WTC11 (cell line): ENCODE measurements at regions not wholly inside any gene's neighbourhood (a gene's known extent, or its start where the extent isn't known, plus 50 kb on each side); places are given as distances from the start of the nearest gene placed in this dataset.

Experiments
- ATAC-seq: fragments of 200-7000 bp; cut with Tn5 transposase; 2 replicates; pipeline ENCODE4 v1.10.0; 2021; ENCODE audit warnings: mild to moderate bottlenecking, moderate library complexity
- CTCF ChIA-PET: fragments of 300-600 bp; sonication (Branson Sonifier 250); formaldehyde crosslinking; loops from one replicate; lab custom pipeline; 2021; ENCODE audit warnings: antibody characterized with exemption; lab: Charles Lee
- POLR2A ChIA-PET: fragments of 350-600 bp; sonication (Branson Sonifier 250); formaldehyde crosslinking; loops from one replicate; lab custom pipeline; 2021; ENCODE audit warnings: antibody characterized with exemption; lab: Charles Lee
- DNase-seq: peaks from one replicate; pipeline ENCODE4 v3.0.0; 2021; ENCODE audit warnings: low spot score
- H3K27ac Mint-ChIP-seq: 2 replicates; pipeline ENCODE4 v1.8.0; 2021; ENCODE audit warnings: mixed read lengths
- H3K27me3 Mint-ChIP-seq: 2 replicates; pipeline ENCODE4 v1.8.0; 2021; ENCODE audit warnings: low read depth, mild to moderate bottlenecking, moderate library complexity, mixed read lengths
- H3K36me3 Mint-ChIP-seq: 2 replicates; pipeline ENCODE4 v1.8.0; 2021; ENCODE audit warnings: mixed read lengths
- H3K4me1 Mint-ChIP-seq: 2 replicates; pipeline ENCODE4 v1.8.0; 2022; ENCODE audit warnings: mixed read lengths
- H3K4me3 Mint-ChIP-seq: 2 replicates; pipeline ENCODE4 v1.8.0; 2021; ENCODE audit warnings: mild to moderate bottlenecking, moderate library complexity, mixed read lengths
- H3K9me3 Mint-ChIP-seq: 2 replicates; pipeline ENCODE4 v1.8.0; 2021; ENCODE audit warnings: mixed read lengths
- CREB1 ChIP-seq: sonication (generic); formaldehyde crosslinking; IDR thresholded peaks from 2 replicates; pipeline ENCODE4 v1.8.0; 2023; ENCODE audit warnings: mild to moderate bottlenecking, missing genetic modification reagents
- FOXJ3 ChIP-seq: sonication (generic); formaldehyde crosslinking; IDR thresholded peaks from 2 replicates; pipeline ENCODE4 v1.9.0; 2021; ENCODE audit warnings: missing genetic modification reagents, mild to moderate bottlenecking, borderline replicate concordance
- GABPB1 ChIP-seq: sonication (generic); formaldehyde crosslinking; IDR thresholded peaks from 2 replicates; pipeline ENCODE4 v1.8.1; 2023; ENCODE audit warnings: mild to moderate bottlenecking, missing genetic modification reagents
- GRHL2 ChIP-seq: fragments of 250-450 bp; sonication (Bioruptor Pico); IDR thresholded peaks from 2 replicates; pipeline ENCODE4 v1.8.0; 2022; ENCODE audit warnings: mild to moderate bottlenecking, moderate library complexity; ENCODE audit not compliant: insufficient replicate concordance, severe bottlenecking
- JAZF1 ChIP-seq: fragments of 250-450 bp; sonication (Bioruptor Pico); IDR thresholded peaks from 2 replicates; pipeline ENCODE4 v1.9.0; 2021; ENCODE audit warnings: moderate library complexity, mild to moderate bottlenecking, inconsistent platforms
- JUN ChIP-seq: sonication (generic); formaldehyde crosslinking; IDR thresholded peaks from 2 replicates; pipeline ENCODE4 v1.8.0; 2023; ENCODE audit warnings: mild to moderate bottlenecking, missing genetic modification reagents
- NFATC4 ChIP-seq: fragments of 250-450 bp; sonication (Bioruptor Pico); IDR thresholded peaks from 2 replicates; pipeline ENCODE4 v1.9.0; 2021; ENCODE audit warnings: mild to moderate bottlenecking
- NFE2L1 ChIP-seq: sonication (generic); formaldehyde crosslinking; IDR thresholded peaks from 2 replicates; pipeline ENCODE4 v1.8.1; 2023; ENCODE audit warnings: missing genetic modification reagents
- NR3C1 ChIP-seq: sonication (generic); formaldehyde crosslinking; conservative IDR thresholded peaks from 2 replicates; pipeline ENCODE4 v1.8.1; 2023; ENCODE audit warnings: low read depth, mild to moderate bottlenecking, missing genetic modification reagents
- ZBTB21 ChIP-seq: sonication (generic); formaldehyde crosslinking; IDR thresholded peaks from 2 replicates; pipeline ENCODE4 v1.8.1; 2023; ENCODE audit warnings: mild to moderate bottlenecking, missing genetic modification reagents, borderline replicate concordance
- ZNF232 ChIP-seq: sonication (generic); formaldehyde crosslinking; IDR thresholded peaks from 2 replicates; pipeline ENCODE4 v1.8.0; 2022; ENCODE audit warnings: mild to moderate bottlenecking, missing genetic modification reagents
- ZNF263 ChIP-seq: sonication (generic); formaldehyde crosslinking; IDR thresholded peaks from 2 replicates; pipeline ENCODE4 v1.8.1; 2022; ENCODE audit warnings: low read depth, mild to moderate bottlenecking, moderate library complexity, missing genetic modification reagents
- ZNF396 ChIP-seq: fragments of 250-450 bp; sonication (Bioruptor Pico); IDR thresholded peaks from 2 replicates; pipeline ENCODE4 v1.8.0; 2021; ENCODE audit warnings: mild to moderate bottlenecking, moderate library complexity, borderline replicate concordance
- TF ChIP-seq, protein P1 (sequence below): sonication (generic); formaldehyde crosslinking; IDR thresholded peaks from 2 replicates; pipeline ENCODE4 v1.8.0; 2022; ENCODE audit warnings: mild to moderate bottlenecking, missing genetic modification reagents
- TF ChIP-seq, protein P2 (sequence below): sonication (generic); formaldehyde crosslinking; IDR thresholded peaks from 2 replicates; pipeline ENCODE4 v1.8.1; 2023; ENCODE audit warnings: mild to moderate bottlenecking, missing genetic modification reagents, moderate library complexity
- TF ChIP-seq, protein P3 (sequence below): sonication (generic); formaldehyde crosslinking; IDR thresholded peaks from 2 replicates; pipeline ENCODE4 v1.8.1; 2022; ENCODE audit warnings: mild to moderate bottlenecking, moderate library complexity, missing genetic modification reagents
- TF ChIP-seq, protein P4 (sequence below): sonication (generic); formaldehyde crosslinking; IDR thresholded peaks from 2 replicates; pipeline ENCODE4 v1.8.1; 2023; ENCODE audit warnings: mild to moderate bottlenecking, moderate library complexity, missing genetic modification reagents
- TF ChIP-seq, protein P5 (sequence below): sonication (generic); formaldehyde crosslinking; conservative IDR thresholded peaks from 2 replicates; pipeline ENCODE4 v1.8.1; 2023; ENCODE audit warnings: mild to moderate bottlenecking, low read depth, missing genetic modification reagents, moderate library complexity
- TF ChIP-seq, protein P6 (sequence below): fragments of 250-450 bp; sonication (Bioruptor Pico); IDR thresholded peaks from 2 replicates; pipeline ENCODE4 v1.9.0; 2021; ENCODE audit warnings: moderate library complexity, mild to moderate bottlenecking, inconsistent platforms, borderline replicate concordance
- TF ChIP-seq, protein P7 (sequence below): fragments of 250-450 bp; sonication (Bioruptor Pico); IDR thresholded peaks from 2 replicates; pipeline ENCODE4 v2.1.2; 2022; ENCODE audit warnings: mild to moderate bottlenecking, moderate library complexity
- TF ChIP-seq, protein P8 (sequence below): sonication (generic); formaldehyde crosslinking; IDR thresholded peaks from 2 replicates; pipeline ENCODE4 v1.8.0; 2022; ENCODE audit warnings: mild to moderate bottlenecking, missing genetic modification reagents
- TF ChIP-seq, protein P9 (sequence below): sonication (generic); formaldehyde crosslinking; IDR thresholded peaks from 2 replicates; pipeline ENCODE4 v1.8.0; 2022; ENCODE audit warnings: mild to moderate bottlenecking, missing genetic modification reagents

DNA sequence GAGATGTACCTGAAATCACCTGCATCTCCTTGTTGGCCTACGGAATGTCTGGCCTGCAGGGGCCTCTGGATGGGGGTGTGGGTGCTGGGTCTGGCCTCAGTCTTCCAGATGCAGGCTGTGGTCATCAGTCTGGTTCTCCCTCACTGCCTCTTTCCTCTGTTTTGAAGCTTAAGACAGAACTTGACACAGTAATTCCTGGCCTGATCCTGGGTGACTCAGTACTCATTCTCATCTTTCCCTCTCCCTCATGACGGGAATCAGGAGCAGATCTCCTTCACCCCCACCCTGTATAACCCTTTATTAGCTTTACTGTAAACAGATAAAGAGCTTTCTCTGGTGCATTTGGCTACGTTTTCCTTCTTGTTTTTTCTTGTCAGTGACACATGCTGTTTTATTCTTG, 89.3 kb upstream of the ADAMTS16 start (continued):
- TF ChIP-seq ZNF263 (CRISPR knock-in tag) (no peak), CREB1 (CRISPR knock-in tag) (no peak)
- TF ChIP-seq, protein P1, sequence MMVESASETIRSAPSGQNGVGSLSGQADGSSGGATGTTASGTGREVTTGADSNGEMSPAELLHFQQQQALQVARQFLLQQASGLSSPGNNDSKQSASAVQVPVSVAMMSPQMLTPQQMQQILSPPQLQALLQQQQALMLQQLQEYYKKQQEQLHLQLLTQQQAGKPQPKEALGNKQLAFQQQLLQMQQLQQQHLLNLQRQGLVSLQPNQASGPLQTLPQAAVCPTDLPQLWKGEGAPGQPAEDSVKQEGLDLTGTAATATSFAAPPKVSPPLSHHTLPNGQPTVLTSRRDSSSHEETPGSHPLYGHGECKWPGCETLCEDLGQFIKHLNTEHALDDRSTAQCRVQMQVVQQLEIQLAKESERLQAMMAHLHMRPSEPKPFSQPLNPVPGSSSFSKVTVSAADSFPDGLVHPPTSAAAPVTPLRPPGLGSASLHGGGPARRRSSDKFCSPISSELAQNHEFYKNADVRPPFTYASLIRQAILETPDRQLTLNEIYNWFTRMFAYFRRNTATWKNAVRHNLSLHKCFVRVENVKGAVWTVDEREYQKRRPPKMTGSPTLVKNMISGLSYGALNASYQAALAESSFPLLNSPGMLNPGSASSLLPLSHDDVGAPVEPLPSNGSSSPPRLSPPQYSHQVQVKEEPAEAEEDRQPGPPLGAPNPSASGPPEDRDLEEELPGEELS (CRISPR knock-in tag), result no peak
- TF ChIP-seq, protein P2, sequence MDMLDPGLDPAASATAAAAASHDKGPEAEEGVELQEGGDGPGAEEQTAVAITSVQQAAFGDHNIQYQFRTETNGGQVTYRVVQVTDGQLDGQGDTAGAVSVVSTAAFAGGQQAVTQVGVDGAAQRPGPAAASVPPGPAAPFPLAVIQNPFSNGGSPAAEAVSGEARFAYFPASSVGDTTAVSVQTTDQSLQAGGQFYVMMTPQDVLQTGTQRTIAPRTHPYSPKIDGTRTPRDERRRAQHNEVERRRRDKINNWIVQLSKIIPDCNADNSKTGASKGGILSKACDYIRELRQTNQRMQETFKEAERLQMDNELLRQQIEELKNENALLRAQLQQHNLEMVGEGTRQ (CRISPR knock-in tag), result no peak
- TF ChIP-seq, protein P3, sequence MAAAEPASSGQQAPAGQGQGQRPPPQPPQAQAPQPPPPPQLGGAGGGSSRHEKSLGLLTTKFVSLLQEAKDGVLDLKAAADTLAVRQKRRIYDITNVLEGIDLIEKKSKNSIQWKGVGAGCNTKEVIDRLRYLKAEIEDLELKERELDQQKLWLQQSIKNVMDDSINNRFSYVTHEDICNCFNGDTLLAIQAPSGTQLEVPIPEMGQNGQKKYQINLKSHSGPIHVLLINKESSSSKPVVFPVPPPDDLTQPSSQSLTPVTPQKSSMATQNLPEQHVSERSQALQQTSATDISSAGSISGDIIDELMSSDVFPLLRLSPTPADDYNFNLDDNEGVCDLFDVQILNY, result no peak
- TF ChIP-seq, protein P4, sequence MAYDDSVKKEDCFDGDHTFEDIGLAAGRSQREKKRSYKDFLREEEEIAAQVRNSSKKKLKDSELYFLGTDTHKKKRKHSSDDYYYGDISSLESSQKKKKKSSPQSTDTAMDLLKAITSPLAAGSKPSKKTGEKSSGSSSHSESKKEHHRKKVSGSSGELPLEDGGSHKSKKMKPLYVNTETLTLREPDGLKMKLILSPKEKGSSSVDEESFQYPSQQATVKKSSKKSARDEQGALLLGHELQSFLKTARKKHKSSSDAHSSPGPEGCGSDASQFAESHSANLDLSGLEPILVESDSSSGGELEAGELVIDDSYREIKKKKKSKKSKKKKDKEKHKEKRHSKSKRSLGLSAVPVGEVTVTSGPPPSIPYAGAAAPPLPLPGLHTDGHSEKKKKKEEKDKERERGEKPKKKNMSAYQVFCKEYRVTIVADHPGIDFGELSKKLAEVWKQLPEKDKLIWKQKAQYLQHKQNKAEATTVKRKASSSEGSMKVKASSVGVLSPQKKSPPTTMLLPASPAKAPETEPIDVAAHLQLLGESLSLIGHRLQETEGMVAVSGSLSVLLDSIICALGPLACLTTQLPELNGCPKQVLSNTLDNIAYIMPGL (CRISPR knock-in tag), result no peak
- TF ChIP-seq, all 79 proteins: peak for 0

DNA sequence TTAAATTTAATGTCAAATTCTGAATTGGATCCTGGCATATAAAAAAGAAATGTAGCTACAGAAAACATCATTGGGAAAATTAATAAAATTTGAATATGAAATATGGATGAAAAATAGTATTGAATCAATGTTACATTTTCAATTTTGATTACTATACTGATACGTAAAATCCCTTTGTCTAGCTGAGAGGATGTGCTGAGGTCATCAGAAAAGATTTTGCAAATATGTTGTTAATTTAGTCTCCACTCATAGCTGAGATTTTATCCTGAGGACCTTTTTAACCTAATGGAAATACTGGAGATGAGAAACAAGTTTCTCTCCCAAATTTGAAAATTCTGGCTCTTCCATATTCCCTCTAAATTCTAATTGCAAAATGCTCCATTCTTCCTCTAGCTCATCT, 84.4 kb upstream of the ADAMTS16 start:
- peaks cover 7% of the 10 kb centered on the region for H3K27me3 Mint-ChIP-seq
- TF ChIP-seq NFATC4 (CRISPR knock-in tag), result no peak
- no peak for TF ChIP-seq GABPB1 (CRISPR knock-in tag)
- TF ChIP-seq, protein P5, sequence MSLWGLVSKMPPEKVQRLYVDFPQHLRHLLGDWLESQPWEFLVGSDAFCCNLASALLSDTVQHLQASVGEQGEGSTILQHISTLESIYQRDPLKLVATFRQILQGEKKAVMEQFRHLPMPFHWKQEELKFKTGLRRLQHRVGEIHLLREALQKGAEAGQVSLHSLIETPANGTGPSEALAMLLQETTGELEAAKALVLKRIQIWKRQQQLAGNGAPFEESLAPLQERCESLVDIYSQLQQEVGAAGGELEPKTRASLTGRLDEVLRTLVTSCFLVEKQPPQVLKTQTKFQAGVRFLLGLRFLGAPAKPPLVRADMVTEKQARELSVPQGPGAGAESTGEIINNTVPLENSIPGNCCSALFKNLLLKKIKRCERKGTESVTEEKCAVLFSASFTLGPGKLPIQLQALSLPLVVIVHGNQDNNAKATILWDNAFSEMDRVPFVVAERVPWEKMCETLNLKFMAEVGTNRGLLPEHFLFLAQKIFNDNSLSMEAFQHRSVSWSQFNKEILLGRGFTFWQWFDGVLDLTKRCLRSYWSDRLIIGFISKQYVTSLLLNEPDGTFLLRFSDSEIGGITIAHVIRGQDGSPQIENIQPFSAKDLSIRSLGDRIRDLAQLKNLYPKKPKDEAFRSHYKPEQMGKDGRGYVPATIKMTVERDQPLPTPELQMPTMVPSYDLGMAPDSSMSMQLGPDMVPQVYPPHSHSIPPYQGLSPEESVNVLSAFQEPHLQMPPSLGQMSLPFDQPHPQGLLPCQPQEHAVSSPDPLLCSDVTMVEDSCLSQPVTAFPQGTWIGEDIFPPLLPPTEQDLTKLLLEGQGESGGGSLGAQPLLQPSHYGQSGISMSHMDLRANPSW (CRISPR knock-in tag), result no peak
- TF ChIP-seq, protein P6, sequence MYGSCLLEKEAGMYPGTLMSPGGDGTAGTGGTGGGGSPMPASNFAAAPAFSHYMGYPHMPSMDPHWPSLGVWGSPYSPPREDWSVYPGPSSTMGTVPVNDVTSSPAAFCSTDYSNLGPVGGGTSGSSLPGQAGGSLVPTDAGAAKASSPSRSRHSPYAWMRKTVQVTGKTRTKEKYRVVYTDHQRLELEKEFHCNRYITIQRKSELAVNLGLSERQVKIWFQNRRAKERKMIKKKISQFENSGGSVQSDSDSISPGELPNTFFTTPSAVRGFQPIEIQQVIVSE (CRISPR knock-in tag), result no peak
- no peak for TF ChIP-seq GRHL2 (CRISPR knock-in tag)
- TF ChIP-seq ZNF232 (CRISPR knock-in tag), result no peak
- TF ChIP-seq, protein P7, sequence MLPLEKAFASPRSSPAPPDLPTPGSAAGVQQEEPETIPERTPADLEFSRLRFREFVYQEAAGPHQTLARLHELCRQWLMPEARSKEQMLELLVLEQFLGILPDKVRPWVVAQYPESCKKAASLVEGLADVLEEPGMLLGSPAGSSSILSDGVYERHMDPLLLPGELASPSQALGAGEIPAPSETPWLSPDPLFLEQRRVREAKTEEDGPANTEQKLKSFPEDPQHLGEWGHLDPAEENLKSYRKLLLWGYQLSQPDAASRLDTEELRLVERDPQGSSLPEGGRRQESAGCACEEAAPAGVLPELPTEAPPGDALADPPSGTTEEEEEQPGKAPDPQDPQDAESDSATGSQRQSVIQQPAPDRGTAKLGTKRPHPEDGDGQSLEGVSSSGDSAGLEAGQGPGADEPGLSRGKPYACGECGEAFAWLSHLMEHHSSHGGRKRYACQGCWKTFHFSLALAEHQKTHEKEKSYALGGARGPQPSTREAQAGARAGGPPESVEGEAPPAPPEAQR (CRISPR knock-in tag), result no peak
- no peak for TF ChIP-seq FOXJ3 (CRISPR knock-in tag)
- TF ChIP-seq NFE2L1 (CRISPR knock-in tag), result no peak
- TF ChIP-seq, protein P1 (CRISPR knock-in tag), result no peak
- TF ChIP-seq JUN, result no peak
- TF ChIP-seq JAZF1, result no peak
- no peak for TF ChIP-seq NR3C1 (CRISPR knock-in tag)
- TF ChIP-seq, protein P8, sequence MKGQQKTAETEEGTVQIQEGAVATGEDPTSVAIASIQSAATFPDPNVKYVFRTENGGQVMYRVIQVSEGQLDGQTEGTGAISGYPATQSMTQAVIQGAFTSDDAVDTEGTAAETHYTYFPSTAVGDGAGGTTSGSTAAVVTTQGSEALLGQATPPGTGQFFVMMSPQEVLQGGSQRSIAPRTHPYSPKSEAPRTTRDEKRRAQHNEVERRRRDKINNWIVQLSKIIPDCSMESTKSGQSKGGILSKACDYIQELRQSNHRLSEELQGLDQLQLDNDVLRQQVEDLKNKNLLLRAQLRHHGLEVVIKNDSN, result no peak
- TF ChIP-seq, protein P9, sequence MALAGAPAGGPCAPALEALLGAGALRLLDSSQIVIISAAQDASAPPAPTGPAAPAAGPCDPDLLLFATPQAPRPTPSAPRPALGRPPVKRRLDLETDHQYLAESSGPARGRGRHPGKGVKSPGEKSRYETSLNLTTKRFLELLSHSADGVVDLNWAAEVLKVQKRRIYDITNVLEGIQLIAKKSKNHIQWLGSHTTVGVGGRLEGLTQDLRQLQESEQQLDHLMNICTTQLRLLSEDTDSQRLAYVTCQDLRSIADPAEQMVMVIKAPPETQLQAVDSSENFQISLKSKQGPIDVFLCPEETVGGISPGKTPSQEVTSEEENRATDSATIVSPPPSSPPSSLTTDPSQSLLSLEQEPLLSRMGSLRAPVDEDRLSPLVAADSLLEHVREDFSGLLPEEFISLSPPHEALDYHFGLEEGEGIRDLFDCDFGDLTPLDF (CRISPR knock-in tag), result no peak
- no peak for TF ChIP-seq ZNF396 (CRISPR knock-in tag)
- no peak for TF ChIP-seq ZBTB21 (CRISPR knock-in tag)

More for the DNA sequence above, 84.4 kb upstream of the ADAMTS16 start:
- ChIA-PET POLR2A (no interaction called here), CTCF (no interaction called here)
- Mint-ChIP-seq H3K27ac (no peak overlapping the region), H3K4me1 (peaks cover 8% of the 10 kb centered on the region), H3K36me3 (no peaks in the 10 kb centered on the region), H3K4me3 (no peak overlapping the region), H3K9me3 (peaks cover 12% of the 10 kb centered on the region)
- DNase-seq, result no peak
- no peak for ATAC-seq
